SK-N-SH (cell line): ENCODE measurements at regions not wholly inside any gene's neighbourhood (a gene's known extent, or its start where the extent isn't known, plus 50 kb on each side); places are given as distances from the start of the nearest gene placed in this dataset.

Experiments used
- CTCF ChIA-PET: fragments of 300-600, 350-600 bp; formaldehyde crosslinking; extraction: SDS; loops from one replicate; lab custom pipeline; 2021; lab: Yijun Ruan, JAX
- POLR2A ChIA-PET: fragments of 350-600 bp; sonication (Branson Sonifier 250); formaldehyde crosslinking; extraction: SDS; loops from one replicate; lab custom pipeline; 2020; ENCODE audit warnings: antibody characterized with exemption, inconsistent platforms; lab: Yijun Ruan, JAX
- DNase-seq: peaks from one replicate; pipeline ENCODE4 v3.0.0; 2012
- H2AFZ ChIP-seq: fragments of 200-600 bp; sonication (generic); 2 replicates; pipeline ENCODE4 v1.8.1; 2016; ENCODE audit warnings: antibody characterized with exemption, mild to moderate bottlenecking, low read depth
- H3F3A ChIP-seq: fragments of 200-600 bp; sonication (generic); replicated peaks from 2 replicates; pipeline ENCODE3; 2016; ENCODE audit warnings: antibody characterized with exemption, mild to moderate bottlenecking; ENCODE audit not compliant: insufficient read depth
- H3K27ac ChIP-seq, 2 experiments: fragments of 200-500 bp in 1 of 2; fragments of 200-600 bp in 1 of 2; sonication (Bioruptor generic) in 1 of 2; sonication (generic), shearing (Covaris generic) in 1 of 2; 2 replicates each; pipeline versions ENCODE4 v1.5.1 to v1.6.1; 2014 to 2016; ENCODE audit warnings: low read depth in 2 of 2, inconsistent platforms in 1 of 2, low read length in 1 of 2, mild to moderate bottlenecking in 1 of 2, mixed read lengths in 1 of 2
- H3K27me3 ChIP-seq: fragments of 200-600 bp; sonication (generic), shearing (Covaris generic); 2 replicates; pipeline ENCODE4 v1.6.1; 2016; ENCODE audit warnings: mixed run types; ENCODE audit not compliant: insufficient read depth
- H3K36me3 ChIP-seq, 2 experiments: fragments of 200-500 bp in 1 of 2; fragments of 200-600 bp in 1 of 2; sonication (Bioruptor generic) in 1 of 2; sonication (generic) in 1 of 2; replicated peaks in 1 of 2; 2 replicates each; pipeline versions ENCODE3 to v1.5.1; 2014 to 2016; ENCODE audit warnings: low read length in 1 of 2, mild to moderate bottlenecking in 1 of 2; ENCODE audit not compliant: insufficient read depth in 2 of 2, control insufficient read depth in 1 of 2
- H3K4me1 ChIP-seq, 2 experiments: fragments of 200-500 bp in 1 of 2; fragments of 200-600 bp in 1 of 2; sonication (Bioruptor generic) in 1 of 2; sonication (generic), shearing (Covaris generic) in 1 of 2; 2 replicates each; pipeline versions ENCODE4 v1.5.1 to v1.6.1; 2014 to 2016; ENCODE audit warnings: low read depth in 1 of 2, low read length in 1 of 2, mixed run types in 1 of 2; ENCODE audit not compliant: insufficient read depth in 2 of 2, control insufficient read depth in 1 of 2
- H3K4me2 ChIP-seq: fragments of 200-600 bp; sonication (generic), shearing (Covaris generic); 2 replicates; pipeline ENCODE4 v1.6.1; 2017; ENCODE audit warnings: mixed run types
- H3K4me3 ChIP-seq, 2 experiments: fragments of 200-500 bp in 1 of 2; fragments of 200-600 bp in 1 of 2; sonication (Bioruptor generic) in 1 of 2; sonication (generic), shearing (Covaris generic) in 1 of 2; 2 replicates each; pipeline versions ENCODE4 v1.5.1 to v1.8.1; 2014 to 2016; ENCODE audit warnings: low read depth in 2 of 2, inconsistent platforms in 1 of 2, low read length in 1 of 2, mild to moderate bottlenecking in 1 of 2, mixed read lengths in 1 of 2, moderate library complexity in 1 of 2
- H3K79me2 ChIP-seq: fragments of 200-600 bp; sonication (generic); 2 replicates; pipeline ENCODE4 v1.8.1; 2017; ENCODE audit warnings: mild to moderate bottlenecking; ENCODE audit not compliant: insufficient read depth
- H3K9ac ChIP-seq: fragments of 200-600 bp; sonication (generic); 2 replicates; pipeline ENCODE4 v1.6.1; 2017; ENCODE audit warnings: mixed run types
- H3K9me2 ChIP-seq: fragments of 200-600 bp; sonication (generic); 2 replicates; pipeline ENCODE4 v1.6.1; 2017; ENCODE audit warnings: mixed run types
- H3K9me3 ChIP-seq: fragments of 200-600 bp; sonication (generic); 2 replicates; pipeline ENCODE4 v1.6.1; 2017; ENCODE audit warnings: mixed run types, mild to moderate bottlenecking, moderate library complexity
- H4K20me1 ChIP-seq: fragments of 200-600 bp; sonication (generic); 2 replicates; pipeline ENCODE4 v1.6.1; 2017; ENCODE audit warnings: mild to moderate bottlenecking, mixed run types; ENCODE audit not compliant: insufficient read depth
- CHD2 ChIP-seq: fragments of 150-350 bp; IDR thresholded peaks from 2 replicates; pipeline ENCODE4 v1.6.1; 2018; ENCODE audit warnings: low read length; ENCODE audit not compliant: partially characterized antibody
- ELF1 ChIP-seq: IDR thresholded peaks from 2 replicates; pipeline ENCODE4 v1.4.0; 2012
- FOSL2 ChIP-seq: IDR thresholded peaks from 2 replicates; pipeline ENCODE4 v1.4.0; 2012; ENCODE audit warnings: low read depth, mild to moderate bottlenecking, moderate library complexity, borderline replicate concordance
- FOXJ3 ChIP-seq: sonication (generic); formaldehyde crosslinking; IDR thresholded peaks from 2 replicates; pipeline ENCODE4 v1.5.1; 2020; ENCODE audit warnings: mild to moderate bottlenecking, missing genetic modification reagents
- GABPA ChIP-seq: IDR thresholded peaks from 2 replicates; pipeline ENCODE4 v1.4.0; 2012; ENCODE audit warnings: low read depth, mild to moderate bottlenecking
- GATA2 ChIP-seq: sonication (generic); formaldehyde crosslinking; IDR thresholded peaks from 2 replicates; pipeline ENCODE4 v1.5.0; 2020; ENCODE audit warnings: mild to moderate bottlenecking, missing genetic modification reagents
- MEF2A ChIP-seq: IDR thresholded peaks from 2 replicates; pipeline ENCODE4 v1.4.0; 2012; ENCODE audit warnings: low read depth, borderline replicate concordance
- NRF1 ChIP-seq: IDR thresholded peaks from 2 replicates; pipeline ENCODE4 v1.6.1; 2012; ENCODE audit warnings: low read depth, mild to moderate bottlenecking, low read length
- POLR2AphosphoS5 ChIP-seq: IDR thresholded peaks from 2 replicates; pipeline ENCODE4 v1.6.1; 2012; ENCODE audit warnings: low read depth, low read length
- RAD21 ChIP-seq: IDR thresholded peaks from 2 replicates; pipeline ENCODE4 v1.6.1; 2012; ENCODE audit warnings: mild to moderate bottlenecking, low read length
- RCOR1 ChIP-seq: fragments of 150-350 bp; IDR thresholded peaks from 2 replicates; pipeline ENCODE4 v1.6.1; 2017; ENCODE audit warnings: antibody characterized with exemption, low read length
- RFX5 ChIP-seq: IDR thresholded peaks from 2 replicates; pipeline ENCODE4 v1.6.1; 2012; ENCODE audit warnings: mild to moderate bottlenecking, improper control_type of control experiment, low read length
- RXRA ChIP-seq: IDR thresholded peaks from 2 replicates; pipeline ENCODE4 v1.4.0; 2012; ENCODE audit warnings: low read depth, mild to moderate bottlenecking, borderline replicate concordance
- SMC3 ChIP-seq: IDR thresholded peaks from 2 replicates; pipeline ENCODE4 v1.6.1; 2012; ENCODE audit warnings: low read depth, low read length, improper control_type of control experiment
- TAF1 ChIP-seq: IDR thresholded peaks from 2 replicates; pipeline ENCODE4 v1.6.1; 2012; ENCODE audit warnings: low read depth, mild to moderate bottlenecking, low read length, moderate library complexity, borderline replicate concordance
- TEAD4 ChIP-seq: IDR thresholded peaks from 2 replicates; pipeline ENCODE4 v1.4.0; 2012; ENCODE audit warnings: mild to moderate bottlenecking, borderline replicate concordance; ENCODE audit not compliant: insufficient read depth
- WGBS: methylation state at CpG from one replicate; pipeline ENCODE4 v1.1.6; 2017; ENCODE audit warnings: low lambda C conversion rate; 5-methylcytosine and 5-hydroxymethylcytosine counted together
- TF ChIP-seq, protein P1 (sequence below): fragments of 200-600 bp; sonication (generic); IDR thresholded peaks from 2 replicates; pipeline ENCODE4 v1.6.1; 2017; ENCODE audit warnings: antibody characterized with exemption, mild to moderate bottlenecking, moderate library complexity
- TF ChIP-seq, protein P2 (sequence below): fragments of 150-350 bp; IDR thresholded peaks from 2 replicates; pipeline ENCODE4 v1.6.1; 2016; ENCODE audit warnings: mild to moderate bottlenecking, low read depth, low read length
- TF ChIP-seq, protein P3 (sequence below): IDR thresholded peaks from 2 replicates; pipeline ENCODE4 v1.4.0; 2012; ENCODE audit warnings: low read depth, borderline replicate concordance

DNA sequence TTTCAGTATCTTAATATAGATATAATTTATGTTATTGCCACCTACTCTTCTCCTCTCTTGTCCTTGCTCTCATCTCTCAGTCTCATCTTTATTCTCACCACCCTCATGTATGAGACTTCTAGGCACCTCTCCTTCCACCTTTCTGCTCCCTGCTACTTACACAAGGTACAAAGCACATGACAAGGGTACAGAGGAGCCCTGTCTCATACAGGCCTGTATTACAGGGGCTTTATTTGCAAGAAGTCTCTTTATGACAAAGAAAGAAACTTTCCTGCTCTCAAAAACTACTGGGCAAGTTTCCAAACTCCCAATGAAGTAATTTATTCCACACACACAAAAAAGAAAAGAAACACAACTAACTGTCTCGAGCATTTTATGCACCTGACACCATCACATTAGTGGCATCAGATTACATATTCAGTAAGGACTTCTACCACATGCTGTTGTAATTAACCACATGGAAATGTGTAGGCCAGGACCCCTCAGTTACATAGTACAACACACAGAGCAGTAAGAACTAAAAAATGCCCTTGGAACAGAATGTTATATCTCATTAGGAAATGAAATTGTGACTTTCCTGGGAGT is 253.1 kb downstream of the FZD1 start:
- ChIA-PET POLR2A (no interaction called here), CTCF (interaction anchor here (1.4 kb wide), 2 partner anchors 11 to 267 kb away, joined by 3 read pairs; no protein-coding TSS in a partner anchor)
- Histone ChIP-seq H3K4me1 (peaks cover 0 to 12% of the 10 kb centered on the region in 2 experiments; a peak in 2 of 4 replicates), H3K27ac (no peak overlapping the region; a peak in 1 of 4 replicates), H3K9me2 (no peaks in the 10 kb centered on the region), H3K4me2 (no peak overlapping the region), H3K79me2 (no peaks in the 10 kb centered on the region), H3K9me3 (no peaks in the 10 kb centered on the region), H3K36me3 (no peaks in the 10 kb centered on the region), H2AFZ (no peak overlapping the region), H3K4me3 (no peak overlapping the region), H3K27me3 (no peaks in the 10 kb centered on the region), H3K9ac (no peak overlapping the region), H4K20me1 (no peaks in the 10 kb centered on the region), H3F3A (no peaks in the 10 kb centered on the region)
- DNase-seq, result no peak
- TF ChIP-seq MEF2A, result no peak
- no peak for TF ChIP-seq RXRA
- no peak for TF ChIP-seq POLR2AphosphoS5
- no peak for TF ChIP-seq ELF1
- no peak for TF ChIP-seq RCOR1
- no peak; the same call in 1 of the 2 replicates for TF ChIP-seq GATA2 (CRISPR knock-in tag)
- TF ChIP-seq NRF1, result no peak
- TF ChIP-seq FOXJ3 (CRISPR knock-in tag), result no peak
- TF ChIP-seq, protein P1, sequence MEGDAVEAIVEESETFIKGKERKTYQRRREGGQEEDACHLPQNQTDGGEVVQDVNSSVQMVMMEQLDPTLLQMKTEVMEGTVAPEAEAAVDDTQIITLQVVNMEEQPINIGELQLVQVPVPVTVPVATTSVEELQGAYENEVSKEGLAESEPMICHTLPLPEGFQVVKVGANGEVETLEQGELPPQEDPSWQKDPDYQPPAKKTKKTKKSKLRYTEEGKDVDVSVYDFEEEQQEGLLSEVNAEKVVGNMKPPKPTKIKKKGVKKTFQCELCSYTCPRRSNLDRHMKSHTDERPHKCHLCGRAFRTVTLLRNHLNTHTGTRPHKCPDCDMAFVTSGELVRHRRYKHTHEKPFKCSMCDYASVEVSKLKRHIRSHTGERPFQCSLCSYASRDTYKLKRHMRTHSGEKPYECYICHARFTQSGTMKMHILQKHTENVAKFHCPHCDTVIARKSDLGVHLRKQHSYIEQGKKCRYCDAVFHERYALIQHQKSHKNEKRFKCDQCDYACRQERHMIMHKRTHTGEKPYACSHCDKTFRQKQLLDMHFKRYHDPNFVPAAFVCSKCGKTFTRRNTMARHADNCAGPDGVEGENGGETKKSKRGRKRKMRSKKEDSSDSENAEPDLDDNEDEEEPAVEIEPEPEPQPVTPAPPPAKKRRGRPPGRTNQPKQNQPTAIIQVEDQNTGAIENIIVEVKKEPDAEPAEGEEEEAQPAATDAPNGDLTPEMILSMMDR, result no peak
- TF ChIP-seq RAD21, result no peak
- TF ChIP-seq GABPA, result no peak
- TF ChIP-seq, protein P2, sequence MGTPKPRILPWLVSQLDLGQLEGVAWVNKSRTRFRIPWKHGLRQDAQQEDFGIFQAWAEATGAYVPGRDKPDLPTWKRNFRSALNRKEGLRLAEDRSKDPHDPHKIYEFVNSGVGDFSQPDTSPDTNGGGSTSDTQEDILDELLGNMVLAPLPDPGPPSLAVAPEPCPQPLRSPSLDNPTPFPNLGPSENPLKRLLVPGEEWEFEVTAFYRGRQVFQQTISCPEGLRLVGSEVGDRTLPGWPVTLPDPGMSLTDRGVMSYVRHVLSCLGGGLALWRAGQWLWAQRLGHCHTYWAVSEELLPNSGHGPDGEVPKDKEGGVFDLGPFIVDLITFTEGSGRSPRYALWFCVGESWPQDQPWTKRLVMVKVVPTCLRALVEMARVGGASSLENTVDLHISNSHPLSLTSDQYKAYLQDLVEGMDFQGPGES, result no peak
- TF ChIP-seq SMC3, result no peak
- TF ChIP-seq FOSL2, result no peak
- no peak for TF ChIP-seq TEAD4
- no peak for TF ChIP-seq TAF1
- WGBS, result 9% methylated on average over 1 of the region's 1 CpG

DNA sequence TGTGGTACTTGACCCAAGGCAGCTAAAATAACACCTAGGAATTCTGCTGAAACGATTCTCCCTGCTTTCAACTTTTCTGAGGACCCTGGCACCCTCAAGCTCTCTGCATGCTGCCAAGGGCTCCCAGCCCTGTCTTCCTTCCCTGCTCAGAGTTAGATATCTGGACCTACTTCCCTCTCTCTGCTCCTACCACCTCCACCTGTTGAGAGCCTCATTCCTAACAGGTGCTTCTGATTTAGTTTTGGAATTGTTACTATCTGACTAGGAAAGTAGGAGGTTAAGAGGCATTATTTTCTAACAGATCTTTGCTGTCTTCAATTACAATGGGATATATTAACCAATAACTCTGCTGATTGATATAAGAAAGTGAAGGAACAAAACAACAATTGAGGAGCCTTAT is 253.8 kb downstream of the FZD1 start:
- H3K36me3 ChIP-seq, result no peaks in the 10 kb centered on the region
- H3K79me2 ChIP-seq, result no peaks in the 10 kb centered on the region
- DNase-seq, result no peak
- H3K27ac ChIP-seq, result no peak overlapping the region
- no peaks in the 10 kb centered on the region for H3K9me3 ChIP-seq
- no peak overlapping the region for H3K9ac ChIP-seq
- H3F3A ChIP-seq, result no peaks in the 10 kb centered on the region
- 25% methylated on average over 1 of the region's 1 CpG for WGBS
- no peaks in the 10 kb centered on the region for H4K20me1 ChIP-seq
- H3K4me3 ChIP-seq, result no peak overlapping the region
- peaks cover 0 to 12% of the 10 kb centered on the region in 2 experiments; a peak in 2 of 4 replicates for H3K4me1 ChIP-seq
- no peaks in the 10 kb centered on the region for H3K9me2 ChIP-seq
- no peak overlapping the region for H3K4me2 ChIP-seq
- TF ChIP-seq RFX5 (no peak), CHD2 (no peak), GATA2 (CRISPR knock-in tag) (no peak), TEAD4 (no peak)
- TF ChIP-seq, protein P3, sequence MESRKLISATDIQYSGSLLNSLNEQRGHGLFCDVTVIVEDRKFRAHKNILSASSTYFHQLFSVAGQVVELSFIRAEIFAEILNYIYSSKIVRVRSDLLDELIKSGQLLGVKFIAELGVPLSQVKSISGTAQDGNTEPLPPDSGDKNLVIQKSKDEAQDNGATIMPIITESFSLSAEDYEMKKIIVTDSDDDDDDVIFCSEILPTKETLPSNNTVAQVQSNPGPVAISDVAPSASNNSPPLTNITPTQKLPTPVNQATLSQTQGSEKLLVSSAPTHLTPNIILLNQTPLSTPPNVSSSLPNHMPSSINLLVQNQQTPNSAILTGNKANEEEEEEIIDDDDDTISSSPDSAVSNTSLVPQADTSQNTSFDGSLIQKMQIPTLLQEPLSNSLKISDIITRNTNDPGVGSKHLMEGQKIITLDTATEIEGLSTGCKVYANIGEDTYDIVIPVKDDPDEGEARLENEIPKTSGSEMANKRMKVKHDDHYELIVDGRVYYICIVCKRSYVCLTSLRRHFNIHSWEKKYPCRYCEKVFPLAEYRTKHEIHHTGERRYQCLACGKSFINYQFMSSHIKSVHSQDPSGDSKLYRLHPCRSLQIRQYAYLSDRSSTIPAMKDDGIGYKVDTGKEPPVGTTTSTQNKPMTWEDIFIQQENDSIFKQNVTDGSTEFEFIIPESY, result no peak
- TF ChIP-seq, all 33 proteins: peak for 0
- ChIA-PET POLR2A (no interaction called here), CTCF (no interaction called here)
- Histone ChIP-seq H3K27me3 (no peaks in the 10 kb centered on the region), H2AFZ (no peak overlapping the region)
